ENCODE measurements at regions not wholly inside any gene's neighbourhood (a gene's known extent, or its start where the extent isn't known, plus 50 kb on each side); places are given as distances from the start of the nearest gene placed in this dataset.

DNA sequence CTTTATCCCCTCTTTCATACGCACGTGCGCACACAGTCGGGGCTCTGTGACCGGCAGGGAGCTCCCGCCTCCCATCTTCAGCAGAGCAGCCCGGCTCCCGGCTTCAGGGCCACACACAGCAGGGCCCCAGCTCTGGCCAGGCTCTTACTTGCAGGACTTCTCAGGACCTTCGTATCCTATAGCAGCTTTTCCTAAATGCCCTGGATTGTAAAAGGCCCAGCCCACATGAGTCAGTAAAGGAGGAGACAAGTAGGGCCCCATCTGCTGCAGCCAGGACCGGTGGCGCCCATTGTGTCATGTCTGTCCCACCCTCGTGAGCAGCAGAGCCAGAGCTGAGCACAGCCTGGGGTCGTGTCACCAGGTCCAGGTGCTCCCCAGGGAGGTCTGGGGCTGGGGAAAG, 107.6 kb upstream of the VSTM2B start:
- no peak overlapping the region for H3K27ac ChIP-seq (ENCODE audit: low read depth, low read length)
- ChIA-PET CTCF (interaction anchor here (1.3 kb wide), 1 partner anchor 110 kb away, joined by 3 read pairs; no protein-coding TSS in a partner anchor), RAD21 (ENCODE audit: low non-redundant PET in 1 of 2, low total read pairs in 2 of 2, uncharacterized antibody in 2 of 2, unreplicated experiment in 2 of 2) (no interaction called here), POLR2A (no interaction called here)
- H3K4me2 ChIP-seq (ENCODE audit: low read length) = no peak overlapping the region
- H4K20me1 ChIP-seq (ENCODE audit: insufficient read depth) = no peaks in the 10 kb centered on the region
- no peaks in the 10 kb centered on the region for H3K36me3 ChIP-seq (ENCODE audit: control insufficient read depth in 1 of 2, insufficient read depth in 2 of 2, low read length in 2 of 2)
- H3K79me2 ChIP-seq (ENCODE audit: insufficient read depth, low read length) = no peaks in the 10 kb centered on the region
- H3K27me3 ChIP-seq (ENCODE audit: insufficient read depth, low read length) = peaks cover 7% of the 10 kb centered on the region; the same call in 1 of the 2 replicates
- BruUV-seq (replicated peaks) = no TSS peak
- no peak overlapping the region for H3K4me3 ChIP-seq (replicated peaks in 1 of 2; ENCODE audit: low read depth in 1 of 2, low read length in 2 of 2)
- no peak for ATAC-seq
- H3K9me2 ChIP-seq (ENCODE audit: insufficient read depth) = no peaks in the 10 kb centered on the region
- no peaks in the 10 kb centered on the region for H3K9me3 ChIP-seq (ENCODE audit: control insufficient read depth in 1 of 2, insufficient read depth in 1 of 2, low read depth in 1 of 2, low read length in 2 of 2)
- DNase-seq (ENCODE audit: low read depth, low spot score) = no peak
- intact Hi-C loops (cut with micrococcal nuclease) = no loop called here
- TF ChIP-seq CBX3 (IDR thresholded peaks at IDR 0.05; ENCODE audit: low read depth) = no peak
- no peak for TF ChIP-seq FOSL1 (IDR thresholded peaks at IDR 0.05; ENCODE audit: low read depth)
- TF ChIP-seq JUND (IDR thresholded peaks at IDR 0.05) = no peak
- TF ChIP-seq TCF7L2 (IDR thresholded peaks at IDR 0.05; ENCODE audit: borderline replicate concordance, extremely low read depth, insufficient read depth, insufficient read length) = no peak
- TF ChIP-seq ZNF274 (IDR thresholded peaks at IDR 0.05; ENCODE audit: low read depth, low read length) = no peak
- TF ChIP-seq CEBPB (IDR thresholded peaks at IDR 0.05; ENCODE audit: low read depth) = no peak
- no peak for TF ChIP-seq RAD21 (IDR thresholded peaks at IDR 0.05; ENCODE audit: low read depth)
- no peak for TF ChIP-seq ELF1 (IDR thresholded peaks at IDR 0.05; ENCODE audit: borderline replicate concordance, low read depth)
- TF ChIP-seq, protein P1, sequence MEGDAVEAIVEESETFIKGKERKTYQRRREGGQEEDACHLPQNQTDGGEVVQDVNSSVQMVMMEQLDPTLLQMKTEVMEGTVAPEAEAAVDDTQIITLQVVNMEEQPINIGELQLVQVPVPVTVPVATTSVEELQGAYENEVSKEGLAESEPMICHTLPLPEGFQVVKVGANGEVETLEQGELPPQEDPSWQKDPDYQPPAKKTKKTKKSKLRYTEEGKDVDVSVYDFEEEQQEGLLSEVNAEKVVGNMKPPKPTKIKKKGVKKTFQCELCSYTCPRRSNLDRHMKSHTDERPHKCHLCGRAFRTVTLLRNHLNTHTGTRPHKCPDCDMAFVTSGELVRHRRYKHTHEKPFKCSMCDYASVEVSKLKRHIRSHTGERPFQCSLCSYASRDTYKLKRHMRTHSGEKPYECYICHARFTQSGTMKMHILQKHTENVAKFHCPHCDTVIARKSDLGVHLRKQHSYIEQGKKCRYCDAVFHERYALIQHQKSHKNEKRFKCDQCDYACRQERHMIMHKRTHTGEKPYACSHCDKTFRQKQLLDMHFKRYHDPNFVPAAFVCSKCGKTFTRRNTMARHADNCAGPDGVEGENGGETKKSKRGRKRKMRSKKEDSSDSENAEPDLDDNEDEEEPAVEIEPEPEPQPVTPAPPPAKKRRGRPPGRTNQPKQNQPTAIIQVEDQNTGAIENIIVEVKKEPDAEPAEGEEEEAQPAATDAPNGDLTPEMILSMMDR (IDR thresholded peaks at IDR 0.05 in 2 of 3, conservative IDR thresholded peaks at IDR 0.05 in 1 of 3; ENCODE audit: borderline replicate concordance in 1 of 3, insufficient read depth in 1 of 3, low read depth in 2 of 3, low read length in 2 of 3) = no peak
- no peak for TF ChIP-seq SP1 (IDR thresholded peaks at IDR 0.05; ENCODE audit: low read depth)
- TF ChIP-seq, protein P2, sequence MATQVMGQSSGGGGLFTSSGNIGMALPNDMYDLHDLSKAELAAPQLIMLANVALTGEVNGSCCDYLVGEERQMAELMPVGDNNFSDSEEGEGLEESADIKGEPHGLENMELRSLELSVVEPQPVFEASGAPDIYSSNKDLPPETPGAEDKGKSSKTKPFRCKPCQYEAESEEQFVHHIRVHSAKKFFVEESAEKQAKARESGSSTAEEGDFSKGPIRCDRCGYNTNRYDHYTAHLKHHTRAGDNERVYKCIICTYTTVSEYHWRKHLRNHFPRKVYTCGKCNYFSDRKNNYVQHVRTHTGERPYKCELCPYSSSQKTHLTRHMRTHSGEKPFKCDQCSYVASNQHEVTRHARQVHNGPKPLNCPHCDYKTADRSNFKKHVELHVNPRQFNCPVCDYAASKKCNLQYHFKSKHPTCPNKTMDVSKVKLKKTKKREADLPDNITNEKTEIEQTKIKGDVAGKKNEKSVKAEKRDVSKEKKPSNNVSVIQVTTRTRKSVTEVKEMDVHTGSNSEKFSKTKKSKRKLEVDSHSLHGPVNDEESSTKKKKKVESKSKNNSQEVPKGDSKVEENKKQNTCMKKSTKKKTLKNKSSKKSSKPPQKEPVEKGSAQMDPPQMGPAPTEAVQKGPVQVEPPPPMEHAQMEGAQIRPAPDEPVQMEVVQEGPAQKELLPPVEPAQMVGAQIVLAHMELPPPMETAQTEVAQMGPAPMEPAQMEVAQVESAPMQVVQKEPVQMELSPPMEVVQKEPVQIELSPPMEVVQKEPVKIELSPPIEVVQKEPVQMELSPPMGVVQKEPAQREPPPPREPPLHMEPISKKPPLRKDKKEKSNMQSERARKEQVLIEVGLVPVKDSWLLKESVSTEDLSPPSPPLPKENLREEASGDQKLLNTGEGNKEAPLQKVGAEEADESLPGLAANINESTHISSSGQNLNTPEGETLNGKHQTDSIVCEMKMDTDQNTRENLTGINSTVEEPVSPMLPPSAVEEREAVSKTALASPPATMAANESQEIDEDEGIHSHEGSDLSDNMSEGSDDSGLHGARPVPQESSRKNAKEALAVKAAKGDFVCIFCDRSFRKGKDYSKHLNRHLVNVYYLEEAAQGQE (IDR thresholded peaks at IDR 0.05; ENCODE audit: low read depth) = no peak
- no peak overlapping the region for H3K9ac ChIP-seq (ENCODE audit: low read length)
- no peaks in the 10 kb centered on the region for H3K4me1 ChIP-seq (ENCODE audit: control insufficient read depth in 1 of 2, insufficient read depth in 2 of 2, low read length in 2 of 2)
- no peak overlapping the region for H2AFZ ChIP-seq (ENCODE audit: low read depth, low read length, poor library complexity, severe bottlenecking)
